ENCODE measurements at regions not wholly inside any gene's neighbourhood (a gene's known extent, or its start where the extent isn't known, plus 50 kb on each side); places are given as distances from the start of the nearest gene placed in this dataset.

DNA sequence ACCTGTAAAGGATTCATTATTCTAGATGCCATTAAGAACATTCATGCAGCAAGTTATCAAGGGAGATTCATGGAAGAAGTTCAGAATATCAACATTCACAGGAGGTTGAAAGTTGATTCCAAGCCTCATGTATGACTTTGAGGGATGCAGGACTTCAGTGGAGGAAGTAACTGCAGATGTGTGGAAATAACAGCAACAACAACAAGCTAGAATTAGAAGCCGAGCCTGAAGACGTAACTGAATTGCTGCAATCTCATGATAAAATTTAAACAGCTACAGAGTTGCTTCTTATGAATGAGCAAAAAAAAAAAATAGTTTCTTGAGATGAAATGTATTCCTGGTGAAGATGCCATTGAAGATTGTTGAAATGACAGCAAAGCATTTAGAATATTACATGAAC lies 73.3 kb upstream of the NXT1 start:
- no peak overlapping the region for H3K4me3 ChIP-seq
- H3K27me3 ChIP-seq: no peaks in the 10 kb centered on the region

DNA sequence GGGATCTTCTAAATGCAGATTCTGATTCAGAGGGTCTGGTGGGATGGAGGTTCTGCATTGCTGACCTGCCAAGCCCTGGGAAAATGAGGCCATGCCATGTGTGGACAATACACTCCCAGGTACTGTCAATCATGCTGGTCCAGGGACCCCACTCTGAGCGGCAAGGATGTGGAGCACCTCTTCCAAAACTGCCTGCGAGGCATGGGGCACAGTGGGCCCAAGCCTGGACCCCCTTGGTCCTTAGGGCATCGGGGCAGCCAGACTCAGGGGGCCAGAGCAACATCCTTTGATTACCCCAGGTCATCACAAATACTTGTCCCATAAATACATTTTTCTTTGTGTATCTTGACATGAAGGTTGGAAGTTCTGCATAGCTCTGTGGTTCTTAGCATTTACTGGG lies 76.8 kb upstream of the NXT1 start:
- DNase-seq: no peak
- intact Hi-C loops (cut with DNase I; ENCODE audit: low total_unique reads): no loop called here
- Histone ChIP-seq H3K4me3 (no peak overlapping the region), H3K27ac (no peak overlapping the region), H3K27me3 (no peaks in the 10 kb centered on the region), H3K9me3 (no peaks in the 10 kb centered on the region), H3K36me3 (ENCODE audit: low read depth, missing control alignments) (no peaks in the 10 kb centered on the region), H3K4me1 (no peaks in the 10 kb centered on the region)
- WGBS, 2 donors: 94% methylated on average over 3 of the region's 3 CpGs; no CpG with 5 or more reads in 1 of the 2 donors
- TF ChIP-seq, protein P1, sequence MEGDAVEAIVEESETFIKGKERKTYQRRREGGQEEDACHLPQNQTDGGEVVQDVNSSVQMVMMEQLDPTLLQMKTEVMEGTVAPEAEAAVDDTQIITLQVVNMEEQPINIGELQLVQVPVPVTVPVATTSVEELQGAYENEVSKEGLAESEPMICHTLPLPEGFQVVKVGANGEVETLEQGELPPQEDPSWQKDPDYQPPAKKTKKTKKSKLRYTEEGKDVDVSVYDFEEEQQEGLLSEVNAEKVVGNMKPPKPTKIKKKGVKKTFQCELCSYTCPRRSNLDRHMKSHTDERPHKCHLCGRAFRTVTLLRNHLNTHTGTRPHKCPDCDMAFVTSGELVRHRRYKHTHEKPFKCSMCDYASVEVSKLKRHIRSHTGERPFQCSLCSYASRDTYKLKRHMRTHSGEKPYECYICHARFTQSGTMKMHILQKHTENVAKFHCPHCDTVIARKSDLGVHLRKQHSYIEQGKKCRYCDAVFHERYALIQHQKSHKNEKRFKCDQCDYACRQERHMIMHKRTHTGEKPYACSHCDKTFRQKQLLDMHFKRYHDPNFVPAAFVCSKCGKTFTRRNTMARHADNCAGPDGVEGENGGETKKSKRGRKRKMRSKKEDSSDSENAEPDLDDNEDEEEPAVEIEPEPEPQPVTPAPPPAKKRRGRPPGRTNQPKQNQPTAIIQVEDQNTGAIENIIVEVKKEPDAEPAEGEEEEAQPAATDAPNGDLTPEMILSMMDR (IDR thresholded peaks at IDR 0.05): no peak
- TF ChIP-seq POLR2A (IDR thresholded peaks at IDR 0.05): no peak

More for the DNA sequence above, 73.3 kb upstream of the NXT1 start:
- no peak for TF ChIP-seq POLR2A (IDR thresholded peaks at IDR 0.05)
- TF ChIP-seq, protein P1 (IDR thresholded peaks at IDR 0.05): no peak
- no peaks in the 10 kb centered on the region for H3K36me3 ChIP-seq (ENCODE audit: low read depth, missing control alignments)
- WGBS, 2 donors: 53 to 82% methylated on average over 2 of the region's 2 CpGs
- H3K27ac ChIP-seq: no peak overlapping the region
- intact Hi-C loops (cut with DNase I; ENCODE audit: low total_unique reads): no loop called here
- no peaks in the 10 kb centered on the region for H3K9me3 ChIP-seq
- no peaks in the 10 kb centered on the region for H3K4me1 ChIP-seq
- DNase-seq: no peak

DNA sequence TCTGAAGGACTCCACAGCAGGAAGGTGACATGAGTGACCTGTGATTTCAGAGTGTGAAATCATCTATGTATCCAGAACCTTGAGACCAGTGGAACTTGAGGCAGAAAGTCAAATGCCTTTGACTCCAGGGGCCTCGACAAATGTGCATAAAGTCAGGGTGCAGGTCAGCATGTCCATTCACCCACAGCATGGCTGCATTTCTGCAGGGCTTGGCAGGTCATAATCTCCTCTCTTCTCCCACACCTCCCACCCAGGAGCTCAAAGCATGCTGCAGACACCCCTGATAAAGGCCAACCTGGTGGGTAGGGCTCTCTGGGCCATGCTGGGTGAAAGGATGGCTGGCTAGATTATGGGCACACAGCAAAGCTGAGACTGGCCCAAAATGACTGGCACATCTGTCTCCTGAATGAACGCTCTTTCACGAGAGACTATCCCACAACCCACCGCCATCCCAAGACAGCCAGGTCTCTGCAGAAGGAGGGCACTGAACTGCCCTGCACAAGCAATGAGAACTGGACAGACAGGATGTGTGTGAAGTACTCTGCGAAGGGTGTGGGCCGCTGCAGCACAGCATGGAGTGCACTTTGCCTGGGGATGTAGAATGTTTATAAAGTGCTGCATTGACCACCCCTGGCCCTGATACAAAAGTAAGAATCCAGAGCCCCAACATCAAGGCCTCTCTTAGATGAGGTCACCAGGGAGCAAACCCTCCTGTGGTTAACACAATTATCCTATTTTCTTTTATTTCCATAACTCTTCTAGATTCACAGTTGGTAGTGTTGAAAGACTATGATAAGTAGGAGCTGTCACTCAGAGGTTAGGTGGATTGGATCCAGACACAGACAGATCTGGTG lies 78.2 kb upstream of the NXT1 start:
- intact Hi-C loops (cut with DNase I; ENCODE audit: low total_unique reads): no loop called here
- WGBS, 2 donors: 94 to 95% methylated on average over 6 of the region's 6 CpGs
- Histone ChIP-seq H3K36me3 (ENCODE audit: low read depth, missing control alignments) (no peaks in the 10 kb centered on the region), H3K9me3 (no peaks in the 10 kb centered on the region), H3K27me3 (no peaks in the 10 kb centered on the region), H3K4me3 (no peak overlapping the region), H3K4me1 (no peaks in the 10 kb centered on the region), H3K27ac (no peak overlapping the region)
- DNase-seq: no peak
- TF ChIP-seq, protein P1 (IDR thresholded peaks at IDR 0.05): no peak
- TF ChIP-seq POLR2A (IDR thresholded peaks at IDR 0.05): no peak

DNA sequence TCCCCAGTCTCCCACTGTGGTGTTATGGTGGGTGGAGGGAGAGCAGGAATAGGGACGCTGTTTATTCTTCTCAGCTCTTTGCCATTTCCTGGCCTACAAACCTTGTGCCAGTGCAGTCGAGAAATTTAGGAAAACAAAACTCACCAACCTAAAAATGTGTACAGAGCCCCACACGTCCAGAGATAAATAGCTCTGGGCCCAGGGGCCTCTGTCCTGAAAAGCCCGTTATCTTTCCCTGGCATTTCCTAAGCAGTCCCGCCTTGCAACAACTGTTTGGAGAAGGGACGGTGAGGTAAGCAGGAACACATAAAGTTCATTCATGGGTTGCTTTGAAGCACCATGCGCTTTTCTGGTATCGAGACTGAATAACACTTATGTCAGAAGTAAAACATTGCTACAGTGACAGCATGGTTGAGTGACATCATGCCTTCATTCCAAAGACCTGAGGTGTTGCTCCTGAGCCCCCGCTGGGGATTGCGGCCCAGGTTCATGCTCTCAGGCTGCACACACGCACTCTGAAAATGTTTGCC lies 80.1 kb upstream of the NXT1 start:
- no peaks in the 10 kb centered on the region for H3K27me3 ChIP-seq
- H3K9me3 ChIP-seq: no peaks in the 10 kb centered on the region
- TF ChIP-seq, protein P1 (IDR thresholded peaks at IDR 0.05): no peak
- no peak for TF ChIP-seq POLR2A (IDR thresholded peaks at IDR 0.05)
- H3K4me3 ChIP-seq: no peak overlapping the region
- WGBS, 2 donors: 75 to 85% methylated on average over 11 of the region's 11 CpGs
- intact Hi-C loops (cut with DNase I; ENCODE audit: low total_unique reads): no loop called here
- H3K36me3 ChIP-seq (ENCODE audit: low read depth, missing control alignments): no peaks in the 10 kb centered on the region
- H3K4me1 ChIP-seq: no peaks in the 10 kb centered on the region
- H3K27ac ChIP-seq: no peak overlapping the region
- no peak for DNase-seq

All from testis (tissue), 2 donors.